IPS-NIHi11 (cell line): ENCODE measurements at regions not wholly inside any gene's neighbourhood (a gene's known extent, or its start where the extent isn't known, plus 50 kb on each side); places are given as distances from the start of the nearest gene placed in this dataset.
A peak's percentile ranks its signal among the peaks of the same experiment; 100 is the strongest.
"Not testable (repeated sequence)": the region's sequence is repeated elsewhere in the genome, so short reads cannot be mapped to it uniquely, and the experiment has no call there.

Experiments
- DNase-seq: peaks from one replicate; pipeline ENCODE4 v3.0.0; 2012; ENCODE audit warnings: mixed read lengths, low spot score

DNA sequence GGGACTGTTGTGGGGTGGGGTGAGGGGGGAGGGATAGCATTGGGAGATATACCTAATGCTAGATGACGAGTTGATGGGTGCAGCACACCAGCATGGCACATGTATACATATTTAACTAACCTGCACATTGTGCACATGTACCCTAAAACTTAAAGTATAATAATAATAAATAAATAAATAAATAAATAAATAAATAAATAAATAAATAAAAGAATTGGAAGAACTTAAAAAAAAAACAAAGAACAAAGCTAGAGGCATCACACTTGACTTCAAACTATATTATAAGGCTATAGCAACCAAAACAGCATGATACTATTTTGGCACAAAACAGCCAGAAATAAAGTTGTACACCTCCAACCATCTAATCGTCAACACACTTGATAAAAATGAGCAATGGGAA lies 106.5 kb upstream of the NDST3 start:
- not testable (repeated sequence) for DNase-seq

DNA sequence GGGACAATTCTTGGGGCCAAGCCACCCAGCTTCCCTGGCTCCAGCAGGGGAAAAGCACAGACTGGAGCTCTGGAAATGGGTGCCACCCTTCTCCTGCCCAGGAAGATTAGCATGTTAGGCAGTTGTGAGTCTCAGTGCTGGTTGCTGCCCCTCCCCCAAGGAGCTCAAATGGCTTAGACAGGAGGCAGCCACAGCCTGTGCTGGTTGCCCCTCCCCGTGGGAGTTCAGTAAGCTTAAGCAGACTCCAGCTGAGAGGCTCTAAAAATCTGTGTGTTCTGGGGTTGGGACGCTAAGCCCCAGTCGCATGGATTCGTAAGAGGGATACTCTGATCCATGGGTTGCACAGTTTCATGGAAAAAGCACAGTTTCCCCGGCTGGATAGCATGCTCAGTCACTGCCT lies 92.7 kb upstream of the NDST3 start:
- DNase-seq = peak; percentile 24

DNA sequence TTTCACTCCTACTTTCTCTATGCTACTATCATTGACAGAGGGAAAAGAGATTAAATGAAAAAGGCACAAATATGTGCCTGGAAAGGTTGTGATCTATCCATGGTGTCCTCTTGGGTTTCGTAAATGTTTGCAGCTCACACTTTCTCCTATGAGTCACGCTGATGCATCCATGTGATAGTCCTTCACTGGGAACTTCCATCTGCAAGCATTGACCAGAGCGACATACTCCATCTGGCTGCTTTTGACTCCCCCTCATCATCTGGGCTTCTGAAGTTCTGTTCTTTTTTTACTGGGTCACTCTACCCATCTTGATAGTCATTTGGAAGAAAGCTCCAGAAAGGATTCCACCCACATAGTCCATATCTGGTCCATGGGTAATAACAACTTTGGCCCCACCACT lies 84.7 kb upstream of the NDST3 start:
- no peak for DNase-seq

DNA sequence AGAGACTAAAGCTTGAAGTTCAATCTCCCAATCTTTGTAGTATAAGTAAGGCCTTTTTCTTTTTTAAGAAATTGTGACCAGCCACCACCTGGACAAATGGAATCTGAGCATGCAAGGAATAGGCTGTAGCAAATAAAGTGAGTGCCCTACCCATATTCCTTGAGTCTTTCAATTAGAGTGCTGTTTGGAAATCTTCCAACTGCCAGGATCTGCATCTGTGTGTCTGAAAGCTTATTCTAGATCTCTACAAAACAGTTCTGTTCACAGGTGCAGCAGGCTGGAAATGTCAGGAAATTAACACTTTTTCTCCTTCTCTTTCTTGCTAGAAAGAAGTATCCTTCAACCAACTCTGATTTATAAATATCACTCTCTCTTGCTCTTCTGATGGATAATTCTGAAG lies 76.7 kb upstream of the NDST3 start:
- DNase-seq = no peak

DNA sequence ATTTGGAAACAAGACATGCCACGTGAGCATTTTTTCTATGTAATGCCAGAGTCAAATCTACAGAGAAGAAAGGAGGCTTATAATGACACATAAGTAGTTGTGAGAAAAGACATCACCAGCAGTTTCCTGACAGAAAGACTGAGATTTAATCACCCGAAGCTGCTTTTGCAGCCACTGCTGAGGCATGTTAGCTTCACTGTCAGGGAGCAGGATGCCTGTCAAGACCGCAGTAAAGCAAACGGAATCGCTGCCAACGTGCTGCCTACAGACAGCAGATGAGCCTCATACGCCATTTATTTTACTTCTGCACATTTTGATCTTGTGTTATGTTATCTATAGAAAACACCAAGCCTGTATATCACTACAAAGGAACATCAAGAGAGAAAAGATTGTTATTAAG lies 68.7 kb upstream of the NDST3 start:
- no peak for DNase-seq

DNA sequence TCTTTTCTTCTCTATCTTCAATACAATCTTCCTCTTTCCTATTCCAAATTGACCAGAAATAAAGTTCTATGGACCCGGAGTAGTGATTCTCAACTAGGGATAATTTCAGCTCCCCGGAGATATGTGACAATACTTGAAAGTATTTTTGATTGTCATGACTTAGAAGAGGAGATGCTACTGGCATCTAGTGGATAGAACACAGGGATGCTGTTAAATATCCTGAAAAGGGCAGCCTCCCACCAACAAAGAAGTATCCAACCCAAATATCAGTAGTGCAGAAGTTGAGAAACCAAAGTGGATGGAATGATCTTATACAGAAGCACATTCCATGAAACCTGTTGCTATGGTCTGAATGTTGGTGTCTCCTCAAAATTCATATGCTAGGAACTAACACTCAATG lies 65.7 kb upstream of the NDST3 start:
- no peak for DNase-seq

DNA sequence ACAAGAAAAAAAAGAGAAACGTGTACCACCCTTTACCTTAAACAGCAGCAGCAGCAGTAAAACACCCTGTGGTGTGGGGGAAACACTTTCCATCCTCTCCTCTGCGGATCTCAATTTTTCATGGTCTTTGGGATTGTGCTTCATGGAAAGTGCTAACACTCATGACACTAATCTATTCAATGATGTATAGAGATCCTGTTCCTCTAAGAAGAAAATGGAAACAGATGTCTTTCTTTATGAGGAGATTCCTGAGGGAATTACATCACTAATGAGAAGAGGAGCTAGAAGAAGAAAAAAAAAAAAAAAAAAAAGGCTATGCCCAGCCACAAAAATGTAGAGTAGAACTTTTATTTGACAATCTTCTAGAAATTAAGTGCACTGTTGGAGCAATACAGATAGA lies 62.9 kb upstream of the NDST3 start:
- no peak for DNase-seq

DNA sequence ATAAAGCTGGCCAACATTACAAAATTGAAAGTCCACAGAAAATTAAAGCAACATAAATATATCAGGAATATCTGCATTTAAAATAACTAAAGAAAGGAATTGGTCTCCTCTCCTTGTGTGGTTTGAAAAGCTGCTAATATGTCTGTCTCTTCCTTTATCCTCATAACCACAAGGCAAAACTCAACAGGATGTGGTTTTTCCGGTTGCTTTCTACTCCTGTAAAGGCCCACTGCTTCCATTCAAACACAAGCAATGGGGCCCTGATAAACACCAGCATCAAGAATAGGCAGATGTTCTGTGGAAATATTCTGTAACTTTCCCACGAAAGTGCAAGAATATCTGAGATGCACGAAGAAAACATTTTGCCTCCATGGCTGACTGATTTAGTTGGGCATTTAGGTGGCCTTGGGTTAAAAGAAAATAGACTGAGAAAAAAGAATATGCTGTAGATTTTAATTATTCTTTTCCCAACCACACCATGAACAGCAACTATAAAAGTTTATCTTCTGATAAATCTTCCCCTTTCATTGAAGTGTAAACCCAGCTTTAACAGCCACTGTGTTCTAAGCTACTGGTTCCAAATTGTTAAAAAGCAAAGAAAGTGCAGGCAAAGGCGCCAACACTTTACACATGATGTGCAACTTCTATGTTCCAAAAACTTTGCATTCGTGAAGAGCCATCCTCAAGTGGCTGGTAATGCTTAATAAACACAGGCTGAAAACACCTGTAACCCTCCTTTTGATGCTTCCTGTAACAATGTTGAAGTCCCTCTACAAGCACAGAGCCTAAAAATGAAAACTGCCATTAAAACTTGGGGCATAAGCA lies 50.5 kb upstream of the NDST3 start:
- no peak for DNase-seq

DNA sequence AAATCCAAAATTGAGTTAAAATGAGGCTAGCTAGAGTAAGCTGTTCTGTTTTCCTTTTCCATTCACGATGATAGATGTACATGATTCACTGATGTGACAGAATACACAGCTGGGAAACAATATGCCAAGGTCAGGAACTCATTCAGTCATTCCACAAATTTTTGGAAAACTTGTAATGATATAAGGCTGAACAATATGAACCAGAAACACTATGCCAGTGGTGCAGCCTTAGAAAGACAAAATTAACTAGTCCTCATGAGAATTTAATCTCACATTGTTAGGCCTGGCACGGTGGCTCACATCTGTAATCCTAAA lies 50.0 kb upstream of the NDST3 start:
- no peak for DNase-seq
